Hepatic stellate cell (primary cell): ENCODE measurements at regions not wholly inside any gene's neighbourhood (a gene's known extent, or its start where the extent isn't known, plus 50 kb on each side); places are given as distances from the start of the nearest gene placed in this dataset.
A peak's percentile ranks its signal among the peaks of the same experiment; 100 is the strongest.

Experiments
- DNase-seq: peaks from one replicate; pipeline ENCODE4 v3.0.0; 2011; ENCODE audit warnings: low spot score

DNA sequence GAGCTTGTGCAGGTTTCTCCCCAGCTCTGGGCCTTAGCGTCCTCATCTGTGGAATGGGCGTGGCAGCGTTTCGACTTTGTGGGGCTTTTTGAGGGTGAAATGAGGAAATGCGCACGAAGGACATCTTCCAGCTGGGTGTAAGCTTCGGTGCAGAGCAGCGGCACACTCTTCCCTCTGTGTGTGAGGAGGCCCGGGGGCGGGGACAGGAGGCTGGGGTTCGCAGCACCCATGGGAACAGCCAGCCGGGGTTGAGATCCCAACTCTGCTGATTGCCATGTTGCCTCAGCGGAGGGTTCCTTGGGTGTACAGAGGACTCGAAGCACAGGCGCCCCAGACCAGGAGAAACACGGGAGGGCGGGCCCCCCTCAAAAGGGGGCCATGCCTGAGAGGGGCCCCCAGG, 265.6 kb downstream of the NSG2 start:
- no peak for DNase-seq

GRCh38 chr5:174311531-174312269, 266.2 kb downstream of the NSG2 start:
- peak; percentile 73 for DNase-seq

DNA sequence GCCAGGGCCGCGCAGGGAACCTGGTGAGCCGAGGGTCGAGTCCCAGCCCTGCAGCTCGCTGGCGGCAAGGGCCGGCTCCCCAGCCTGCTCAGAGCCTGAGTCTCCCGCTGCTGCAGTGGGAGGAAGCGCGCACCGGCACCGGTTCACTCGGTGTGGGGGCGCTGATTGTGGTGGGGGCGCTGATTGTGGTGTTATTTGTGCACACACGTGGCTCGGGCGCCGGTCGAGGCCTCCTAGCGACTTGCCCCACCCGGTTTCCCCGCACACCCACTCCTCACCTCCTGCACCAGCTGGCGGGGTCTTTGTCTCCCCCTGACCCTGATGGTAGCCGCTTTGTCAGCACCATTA, 266.7 kb downstream of the NSG2 start:
- DNase-seq = no peak

GRCh38 chr5:174312641-174313040, 267.1 kb downstream of the NSG2 start:
- DNase-seq = no peak

- DNase-seq = no peak
Measured at GRCh38 chr5:174313615-174314014, 268.1 kb downstream of the NSG2 start.

GRCh38 chr5:174314261-174314660, 268.8 kb downstream of the NSG2 start:
- no peak for DNase-seq

- DNase-seq = no peak
Measured at GRCh38 chr5:174315471-174315870, 270.0 kb downstream of the NSG2 start.

- no peak for DNase-seq
Measured at GRCh38 chr5:174315871-174316270, 270.4 kb downstream of the NSG2 start.

DNA sequence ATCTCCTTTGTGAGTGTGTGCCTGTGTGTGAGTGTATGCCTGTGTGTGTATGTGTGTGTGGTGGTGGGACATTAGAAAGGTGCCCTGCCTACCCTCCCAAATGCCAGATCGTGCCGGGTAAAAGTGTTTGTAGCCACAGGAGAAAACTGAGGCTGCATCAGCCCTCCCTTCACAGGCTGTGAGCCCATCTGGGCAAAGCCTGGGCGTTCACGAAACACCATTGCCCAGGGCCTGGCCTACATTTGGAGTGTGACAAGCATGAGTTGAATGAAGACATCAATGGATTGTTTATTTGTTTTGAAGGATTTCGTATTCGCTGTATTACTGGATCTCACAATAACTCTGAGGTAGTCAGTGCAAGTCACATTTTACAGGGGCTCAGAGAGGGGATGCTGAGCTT, 270.8 kb downstream of the NSG2 start:
- no peak for DNase-seq

- DNase-seq = peak; percentile 71
Measured at GRCh38 chr5:174317256-174317894, 271.9 kb downstream of the NSG2 start.

DNA sequence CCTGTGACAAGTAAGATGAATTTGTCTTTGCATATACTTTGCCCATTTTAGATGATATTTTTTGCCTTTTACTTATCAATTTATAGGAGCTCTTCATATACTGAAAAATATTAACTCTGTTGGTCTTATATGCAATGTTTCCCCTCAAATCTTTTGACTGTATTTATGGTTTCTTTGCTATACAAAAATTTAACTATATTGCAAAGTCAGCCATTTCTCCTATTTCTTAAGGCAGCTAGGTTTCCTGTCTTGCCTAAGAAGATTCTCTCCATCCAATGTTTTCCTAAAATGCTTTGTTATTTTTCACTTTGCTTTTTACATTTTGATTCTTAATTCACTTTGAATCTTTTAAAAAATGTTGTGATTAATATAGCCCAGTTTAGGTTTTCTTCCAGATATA, 273.1 kb downstream of the NSG2 start:
- DNase-seq = no peak

GRCh38 chr5:174319551-174319950, 274.0 kb downstream of the NSG2 start:
- DNase-seq = no peak

DNA sequence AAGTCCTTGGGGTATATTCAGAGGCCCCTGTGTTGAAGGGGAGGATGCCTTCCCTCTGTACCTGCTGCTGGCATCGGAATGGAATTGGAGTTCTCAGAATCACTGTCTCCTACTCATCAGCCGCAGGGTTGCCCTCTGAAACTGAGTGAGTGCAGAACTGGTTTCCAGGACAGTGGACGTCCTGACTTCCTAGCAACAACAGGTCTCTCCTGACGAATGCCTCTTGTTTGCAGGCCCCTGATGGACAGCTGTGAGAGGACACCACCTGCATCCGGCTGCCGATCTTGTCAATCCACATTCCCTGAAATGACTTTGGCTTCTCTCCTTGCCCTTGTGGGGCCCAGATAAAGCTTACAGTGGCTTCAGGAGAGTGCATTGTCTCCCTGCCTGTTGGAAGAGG, 274.5 kb downstream of the NSG2 start:
- DNase-seq = no peak

- peak; percentile 26 for DNase-seq
Measured at GRCh38 chr5:174323878-174324281, 278.4 kb downstream of the NSG2 start.

DNA sequence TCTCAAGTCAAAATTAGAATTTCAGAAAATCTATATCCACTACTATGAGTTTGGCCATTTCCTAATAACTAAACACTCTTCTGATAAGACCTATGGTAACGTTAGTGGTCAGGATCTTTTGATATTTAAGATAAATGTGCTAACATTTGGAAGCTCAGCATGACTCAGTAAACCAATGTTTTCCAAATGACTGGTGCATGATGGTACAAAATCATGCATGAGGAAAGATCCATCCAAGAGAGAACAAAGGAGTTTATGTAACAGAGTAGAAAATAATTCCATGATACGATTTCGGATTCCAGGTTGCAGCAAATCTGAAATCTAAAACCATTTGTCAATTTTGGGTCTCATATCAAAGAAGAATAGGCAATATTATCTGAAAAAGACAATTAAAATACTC, 279.2 kb downstream of the NSG2 start:
- DNase-seq = no peak

- DNase-seq = no peak
Measured at GRCh38 chr5:174325431-174325830, 279.9 kb downstream of the NSG2 start.

DNA sequence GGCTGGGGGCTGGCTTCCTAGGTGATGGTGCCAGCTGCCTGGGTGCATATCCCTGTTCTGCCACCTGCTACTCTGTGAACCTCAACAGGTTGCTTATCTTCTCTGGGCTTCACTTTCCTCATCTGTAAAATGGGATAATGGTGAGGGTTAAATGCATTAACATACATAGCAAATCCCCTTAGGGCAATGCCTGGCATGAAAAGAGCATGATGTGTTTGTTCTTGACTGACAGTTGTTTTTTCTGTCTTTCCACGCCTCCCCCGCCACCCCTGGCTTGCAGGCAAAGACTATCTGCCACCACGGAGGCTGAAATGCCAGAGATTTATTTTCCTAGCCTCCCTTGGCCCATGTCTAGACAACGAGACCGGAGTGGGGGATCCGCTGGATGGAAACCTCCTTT, 280.5 kb downstream of the NSG2 start:
- no peak for DNase-seq

GRCh38 chr5:174326372-174326771, 280.9 kb downstream of the NSG2 start:
- DNase-seq = no peak

GRCh38 chr5:174327317-174327864, 281.9 kb downstream of the NSG2 start:
- peak; percentile 65 for DNase-seq

- no peak for DNase-seq
Measured at GRCh38 chr5:174327896-174328295, 282.4 kb downstream of the NSG2 start.

DNA sequence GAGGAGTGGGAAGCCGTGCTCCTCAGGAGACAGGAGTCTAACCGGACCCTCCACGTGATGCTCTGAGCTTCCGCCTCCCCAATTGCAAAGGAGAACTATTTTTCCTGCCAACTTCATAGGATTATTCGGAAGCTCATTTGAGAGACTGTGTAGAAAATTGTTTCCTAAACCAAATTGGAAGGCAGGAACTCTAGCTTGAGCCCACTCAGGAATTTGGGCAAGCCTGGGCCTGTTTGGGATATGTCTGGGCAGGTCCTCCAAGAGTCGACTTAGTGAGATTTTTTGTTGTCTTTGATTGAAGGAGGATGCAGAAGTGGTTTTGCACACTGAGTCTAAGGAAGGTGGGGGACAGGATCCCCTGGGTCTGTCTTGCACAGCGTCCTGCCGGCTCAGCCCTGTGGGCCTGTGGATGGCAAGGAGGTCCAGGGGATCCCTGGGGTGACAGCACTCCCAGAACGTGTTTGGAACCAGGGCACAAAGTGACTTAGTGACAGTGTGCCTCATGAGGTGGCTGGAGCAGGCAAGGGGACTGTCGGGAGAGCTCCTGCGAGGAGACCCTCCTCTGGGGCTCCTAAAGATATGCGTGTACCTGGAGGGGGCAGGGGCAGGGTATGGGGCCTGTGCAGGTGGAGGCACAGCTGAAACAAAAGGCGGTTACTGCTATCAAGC, 283.3 kb downstream of the NSG2 start:
- no peak for DNase-seq

DNA sequence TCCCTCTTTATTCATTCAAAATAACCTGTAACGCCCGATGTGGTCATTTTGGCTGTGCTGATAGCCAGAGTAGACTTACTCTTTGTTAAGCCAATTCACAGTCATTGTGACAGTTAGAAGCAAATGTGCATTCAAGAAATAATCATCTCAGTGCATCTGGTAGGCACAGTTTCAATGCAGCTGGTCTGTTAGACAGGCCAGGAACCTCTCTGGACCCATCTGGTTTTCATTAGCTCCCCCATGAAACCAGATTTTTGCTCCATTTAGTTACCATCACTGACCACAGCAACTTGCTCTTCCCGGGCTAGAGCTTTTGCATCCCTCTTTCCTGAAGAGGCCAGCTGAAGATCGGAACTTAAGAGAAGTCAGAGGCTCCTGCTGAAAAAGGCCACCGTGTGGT, 284.2 kb downstream of the NSG2 start:
- DNase-seq = no peak

- DNase-seq = no peak
Measured at GRCh38 chr5:174335682-174336364, 290.3 kb downstream of the NSG2 start.
